COLO668 (cell line): ENCODE measurements at regions not wholly inside any gene's neighbourhood (a gene's known extent, or its start where the extent isn't known, plus 50 kb on each side); places are given as distances from the start of the nearest gene placed in this dataset.

Experiments
- DNase-seq: peaks from one replicate; lab custom pipeline; 2025; ENCODE audit not compliant: unreplicated experiment; lab: John Stamatoyannopoulos, UW

- no peak for DNase-seq
These were observed 927.9 kb downstream of the BRD1 start for GRCh38 chr22:48899523-48900326.

DNA sequence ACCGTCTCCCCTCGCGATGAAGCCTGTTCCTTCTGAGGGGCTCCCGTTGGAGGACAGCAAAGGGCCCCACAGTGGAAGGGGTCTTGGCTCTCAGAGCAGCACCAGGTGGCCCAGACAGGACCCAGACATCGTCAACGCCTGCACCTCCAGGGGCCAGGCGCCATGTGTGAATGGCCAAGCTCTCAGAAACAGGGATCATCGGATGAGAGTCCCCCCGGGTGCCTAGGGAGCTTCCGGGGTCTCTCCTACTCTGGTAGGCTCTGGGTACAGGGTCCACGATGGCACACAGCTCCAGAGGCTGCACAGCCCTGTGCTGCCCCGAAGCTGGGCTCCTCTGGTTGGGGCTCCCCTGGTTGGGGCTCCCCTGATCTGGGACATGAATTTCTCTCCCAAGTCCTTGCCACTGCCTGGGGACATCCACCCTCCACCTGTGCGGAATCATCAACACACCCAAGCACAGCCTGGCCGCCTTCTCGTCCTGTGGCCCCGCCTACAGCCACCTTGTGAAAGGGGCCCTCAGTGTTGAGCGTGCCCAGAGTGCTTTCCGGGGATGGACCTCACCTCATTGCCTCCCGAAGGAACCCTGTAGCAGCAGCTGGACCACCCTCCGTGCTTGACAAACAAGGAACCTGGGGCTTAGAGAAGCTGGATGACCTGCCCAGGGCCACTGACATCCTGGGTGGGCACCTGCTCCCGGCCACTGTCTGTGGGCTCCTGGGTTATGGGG is 929.0 kb downstream of the BRD1 start:
- no peak for DNase-seq

- DNase-seq = no peak
These were observed 929.9 kb downstream of the BRD1 start for GRCh38 chr22:48897645-48898370.

DNA sequence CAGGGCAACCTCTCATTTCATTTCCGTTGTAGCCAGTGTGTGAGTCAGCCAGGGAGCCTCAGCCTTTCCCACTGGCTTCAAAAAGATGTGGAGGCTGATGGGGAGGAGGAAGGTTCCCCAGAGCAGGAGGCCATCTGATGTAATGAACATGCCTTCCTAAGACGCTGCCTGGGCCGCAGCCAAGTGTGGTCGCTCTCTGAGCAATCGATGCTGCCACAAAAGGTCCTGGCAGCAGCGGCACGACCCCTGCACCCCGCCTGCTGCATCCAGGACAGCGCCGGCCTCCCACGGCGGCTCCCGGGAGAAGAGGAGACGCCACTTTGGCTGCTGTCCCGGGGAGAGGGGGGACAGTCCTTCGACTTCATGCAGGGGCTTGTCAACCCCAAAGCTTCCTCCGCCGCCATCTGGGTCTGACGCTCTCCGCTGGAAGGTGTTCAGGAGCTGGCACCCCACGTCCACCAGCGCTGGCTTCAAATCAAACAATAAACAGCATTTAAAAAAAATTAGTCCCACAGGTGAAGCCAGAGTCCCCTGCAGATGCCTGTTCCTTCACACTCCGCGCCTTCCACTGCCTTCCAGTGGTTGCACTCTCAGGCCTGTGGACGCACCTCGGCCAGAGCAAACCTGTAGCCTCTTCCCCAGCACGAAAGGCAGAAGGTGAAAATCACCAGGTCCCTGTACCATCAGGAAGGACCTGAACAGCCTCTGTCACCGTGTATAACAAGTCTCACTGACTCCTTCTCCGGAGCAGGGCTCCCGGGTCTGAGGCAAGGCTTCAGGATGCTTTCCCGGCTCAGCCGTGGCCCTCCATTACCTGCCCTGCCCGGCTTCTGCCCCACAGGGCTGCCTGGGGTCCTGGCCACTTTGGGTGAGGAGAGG is 930.7 kb downstream of the BRD1 start:
- DNase-seq = no peak

GRCh38 chr22:48895831-48896765 is 931.6 kb downstream of the BRD1 start:
- DNase-seq = no peak

GRCh38 chr22:48895336-48895735 is 932.3 kb downstream of the BRD1 start:
- no peak for DNase-seq

DNA sequence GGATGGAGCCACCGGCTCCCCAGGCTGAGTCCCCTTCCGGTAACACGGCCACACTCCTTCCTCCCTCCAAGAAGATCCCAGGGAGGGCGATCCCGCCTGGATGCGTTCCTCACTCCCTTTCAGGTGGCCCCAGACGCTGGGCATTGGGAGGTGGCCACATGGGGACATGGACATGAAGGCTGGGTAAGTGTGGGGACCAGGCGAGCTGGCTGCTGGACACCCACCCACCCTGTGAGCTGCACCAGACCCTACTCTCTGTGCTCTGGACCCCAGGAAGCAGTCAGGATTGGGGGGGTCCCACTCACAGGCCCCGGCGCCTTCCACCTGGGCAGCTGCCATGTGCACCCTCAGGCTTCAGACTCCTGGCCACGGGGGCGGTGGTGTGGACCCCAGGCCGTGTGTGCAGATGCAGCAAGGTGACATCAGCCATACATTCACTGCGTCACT is 932.8 kb downstream of the BRD1 start:
- DNase-seq = no peak

GRCh38 chr22:48894064-48894671 is 933.5 kb downstream of the BRD1 start:
- no peak for DNase-seq

- DNase-seq = no peak
These were observed 934.2 kb downstream of the BRD1 start for GRCh38 chr22:48893288-48894063.

DNA sequence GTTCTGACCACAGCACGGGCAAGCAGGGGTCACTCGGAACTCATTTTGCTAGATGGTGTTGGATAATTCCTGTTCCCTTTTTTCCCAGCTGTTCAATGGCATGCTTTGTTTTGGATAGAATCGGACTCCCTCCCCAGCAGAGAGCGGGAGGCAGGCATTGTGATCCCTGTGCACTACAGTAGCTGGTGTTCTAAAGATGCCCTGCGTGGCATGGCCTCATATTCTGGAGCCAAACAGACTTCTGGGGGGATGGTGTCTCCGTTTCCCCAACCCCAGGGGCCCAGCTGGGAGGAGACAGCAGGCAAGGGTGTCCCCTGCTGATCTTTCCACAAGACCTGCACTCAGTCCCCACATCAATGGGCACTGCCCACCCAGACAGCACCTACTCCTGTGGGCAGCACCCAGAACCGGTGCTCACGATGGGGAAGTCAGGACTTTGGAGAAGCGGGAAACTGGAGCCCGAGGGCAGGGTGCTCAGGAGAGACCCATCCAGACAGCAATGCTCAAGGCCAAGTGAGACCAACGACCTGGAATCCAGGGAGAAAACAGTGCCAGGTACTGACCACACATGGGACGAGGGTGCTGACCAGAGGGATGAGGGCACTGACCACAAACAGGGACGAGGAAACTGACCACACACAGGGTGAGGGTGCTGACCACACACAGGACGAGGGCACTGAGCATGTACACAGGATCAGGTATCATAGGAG is 934.9 kb downstream of the BRD1 start:
- no peak for DNase-seq

GRCh38 chr22:48891688-48892577 is 935.7 kb downstream of the BRD1 start:
- DNase-seq = no peak

GRCh38 chr22:48890693-48891554 is 936.7 kb downstream of the BRD1 start:
- no peak for DNase-seq

- no peak for DNase-seq
These were observed 937.6 kb downstream of the BRD1 start for GRCh38 chr22:48889887-48890692.

DNA sequence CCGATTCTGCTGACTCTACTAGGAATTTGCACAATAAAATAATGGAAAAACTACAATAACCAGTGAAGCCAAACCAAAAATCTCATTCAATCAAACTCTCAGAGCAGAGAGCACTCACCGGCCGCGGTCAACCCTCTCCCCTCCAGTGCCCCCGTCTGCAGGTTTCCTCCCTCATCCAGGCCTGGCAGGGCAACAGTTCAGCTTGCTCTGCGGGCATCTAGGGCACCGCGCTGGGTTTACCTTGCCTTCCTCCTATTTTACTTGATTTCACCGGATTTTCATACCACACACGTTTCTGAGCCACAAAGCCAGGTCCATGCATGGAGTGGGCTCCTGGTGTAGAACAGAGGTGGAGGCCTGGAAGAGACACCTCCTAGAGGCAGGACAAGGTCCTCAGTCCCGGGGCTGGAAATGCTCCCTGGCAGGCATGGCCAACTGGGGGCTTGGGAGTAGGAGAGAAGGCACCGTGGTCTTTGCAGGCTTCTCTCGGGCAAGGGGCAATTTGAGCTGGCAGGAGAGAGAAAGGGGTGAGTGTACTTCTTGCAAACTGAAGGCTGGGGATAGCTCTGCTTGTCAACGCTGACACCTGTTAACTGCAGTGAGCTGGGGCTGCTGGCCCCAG is 938.4 kb downstream of the BRD1 start:
- no peak for DNase-seq
